HG02938 (cell line): ENCODE measurements at regions not wholly inside any gene's neighbourhood (a gene's known extent, or its start where the extent isn't known, plus 50 kb on each side); places are given as distances from the start of the nearest gene placed in this dataset.
A peak's percentile ranks its signal among the peaks of the same experiment; 100 is the strongest.
"Not testable (repeated sequence)": the region's sequence is repeated elsewhere in the genome, so short reads cannot be mapped to it uniquely, and the experiment has no call there.

Experiments used
- ATAC-seq: cut with Tn5 transposase; IDR thresholded peaks from one replicate; pipeline ENCODE4 v1.9.1; 2021; ENCODE audit warnings: mild to moderate bottlenecking, moderate library complexity; ENCODE audit not compliant: unreplicated experiment

- ATAC-seq = no peak
These were observed 309.5 kb upstream of the PODXL start for GRCh38 chr7:131865911-131866310.

GRCh38 chr7:131861620-131862346, 305.4 kb upstream of the PODXL start:
- no peak for ATAC-seq

GRCh38 chr7:131859147-131859821, 302.9 kb upstream of the PODXL start:
- peak; percentile 70 for ATAC-seq

- no peak for ATAC-seq
These were observed 302.2 kb upstream of the PODXL start for GRCh38 chr7:131858611-131859010.

GRCh38 chr7:131849472-131849871, 293.0 kb upstream of the PODXL start:
- no peak for ATAC-seq

DNA sequence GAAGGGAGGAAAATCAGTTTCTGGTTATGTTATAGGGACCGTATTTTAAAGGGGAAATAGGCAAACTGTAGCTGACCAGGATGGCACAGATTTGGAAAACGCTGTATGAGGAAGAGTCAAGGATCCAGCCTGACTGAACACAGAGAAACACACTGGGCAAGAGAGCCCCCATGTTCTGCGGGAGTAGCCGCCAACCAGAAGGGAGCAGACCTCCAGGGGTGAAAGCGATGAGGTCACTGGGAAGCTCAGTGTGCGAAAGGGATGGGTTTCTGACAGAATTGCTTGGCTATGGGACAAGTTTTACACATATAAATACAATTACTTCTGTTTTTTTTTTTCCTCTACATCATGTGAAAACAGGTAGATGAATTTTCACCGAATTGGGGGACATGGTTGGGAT, 291.6 kb upstream of the PODXL start:
- no peak for ATAC-seq

DNA sequence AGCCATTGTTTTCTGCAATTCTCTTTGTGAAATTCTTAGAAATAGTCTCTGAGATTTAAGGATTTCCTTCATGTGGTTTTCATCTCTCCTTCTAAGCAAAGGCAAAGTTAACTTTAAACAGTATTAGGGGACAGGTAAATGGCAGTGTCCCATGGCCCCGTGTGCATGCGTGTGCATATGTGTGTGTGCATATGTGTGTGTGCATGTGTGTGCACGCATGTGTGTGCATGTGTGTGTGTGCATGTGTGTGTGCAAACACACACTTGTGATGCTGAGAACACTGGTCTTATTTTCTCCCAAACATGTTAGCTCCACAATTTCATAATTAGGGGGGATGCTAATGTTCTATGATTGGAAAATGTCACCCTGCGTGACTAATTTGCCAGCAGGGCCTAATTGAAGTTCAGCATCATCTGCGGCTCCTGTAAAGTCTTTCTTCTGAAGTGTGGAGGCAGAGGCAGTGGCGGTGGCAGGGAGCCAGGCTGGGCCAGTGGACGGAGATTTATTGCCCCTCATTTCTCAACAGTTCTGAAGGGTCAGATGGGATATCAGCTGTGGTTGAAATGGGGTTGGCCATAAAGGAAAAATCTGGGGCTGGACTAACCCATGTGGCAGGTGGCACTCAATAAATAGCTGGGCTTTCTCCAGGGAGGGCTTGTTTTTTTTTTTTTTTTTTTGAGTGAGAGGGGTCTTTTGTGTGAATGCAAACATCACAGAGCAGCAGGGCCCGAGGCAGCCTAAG, 289.3 kb upstream of the PODXL start:
- no peak for ATAC-seq

DNA sequence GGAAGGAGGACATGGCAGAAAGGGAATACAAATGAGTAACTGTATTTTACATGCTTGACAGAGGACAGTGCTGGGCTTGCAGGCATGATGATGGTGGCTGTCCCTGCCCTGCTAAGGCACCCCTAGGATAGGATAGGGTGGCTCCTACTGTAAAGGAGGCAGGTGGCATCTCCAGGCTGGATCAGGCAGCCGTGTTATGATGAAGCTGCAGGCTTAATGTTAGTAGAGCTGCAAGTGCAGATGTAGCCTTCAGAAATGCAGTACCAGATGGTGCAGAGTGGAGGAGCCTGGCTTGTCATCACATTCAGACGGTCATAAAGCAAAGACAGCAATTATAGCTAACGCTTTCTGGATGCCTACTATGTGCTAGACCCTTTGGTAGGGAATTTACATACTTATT, 287.9 kb upstream of the PODXL start:
- ATAC-seq = no peak

DNA sequence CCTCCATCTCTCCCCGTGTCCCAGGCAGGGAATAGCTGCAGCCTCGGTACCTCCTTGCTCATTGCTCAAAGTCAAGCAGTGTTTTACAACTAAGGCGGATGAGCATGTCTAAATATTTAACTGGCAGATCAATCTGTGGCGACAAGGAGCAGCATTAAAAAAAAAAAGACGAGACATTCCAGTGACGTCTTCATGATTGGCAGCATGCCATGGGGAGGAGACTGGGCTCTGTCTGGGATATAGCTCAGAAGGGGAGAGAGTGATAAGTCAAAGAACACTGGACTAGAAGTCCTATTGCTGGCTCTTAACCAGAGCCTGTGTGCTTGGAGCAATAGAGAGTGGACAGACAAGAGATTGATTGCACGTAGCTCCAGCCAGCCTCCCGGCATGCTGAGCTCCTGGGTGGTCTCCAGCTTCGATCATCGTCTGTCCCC, 287.5 kb upstream of the PODXL start:
- no peak for ATAC-seq

DNA sequence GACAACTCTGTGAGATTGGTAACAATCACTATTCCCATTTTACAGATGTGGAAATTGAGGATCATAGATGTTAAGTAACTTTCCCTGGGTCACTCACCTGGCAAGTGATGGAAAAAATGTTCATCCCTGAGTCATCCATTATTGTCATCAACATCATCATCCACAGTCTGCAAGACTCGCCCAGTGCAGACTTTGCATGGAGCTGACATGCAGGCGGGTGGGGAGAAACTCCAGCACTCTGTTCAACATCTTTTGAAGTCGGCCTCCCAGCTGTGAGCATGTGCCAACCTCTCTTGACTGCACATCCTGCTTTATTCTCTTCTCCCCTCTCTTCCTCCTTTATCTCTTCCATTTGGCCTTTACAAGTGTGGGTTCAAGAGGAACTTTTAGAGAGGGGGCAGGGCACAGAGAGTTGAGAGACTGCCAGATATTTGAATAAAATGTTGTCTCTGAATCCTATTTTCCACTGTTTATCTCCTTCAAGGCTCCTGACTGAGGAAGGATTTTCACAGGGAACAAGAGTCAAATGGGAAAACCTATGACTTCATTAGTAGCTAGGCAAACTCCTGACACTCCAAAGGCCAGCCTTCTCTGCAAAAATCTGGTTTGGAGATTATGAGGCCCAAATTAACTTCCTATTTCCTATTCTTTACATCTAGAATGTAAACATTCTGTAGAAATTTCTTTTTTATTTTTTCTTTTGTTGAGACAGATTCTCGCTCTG, 283.7 kb upstream of the PODXL start:
- no peak for ATAC-seq

- ATAC-seq = no peak
These were observed 280.3 kb upstream of the PODXL start for GRCh38 chr7:131836733-131837132.

DNA sequence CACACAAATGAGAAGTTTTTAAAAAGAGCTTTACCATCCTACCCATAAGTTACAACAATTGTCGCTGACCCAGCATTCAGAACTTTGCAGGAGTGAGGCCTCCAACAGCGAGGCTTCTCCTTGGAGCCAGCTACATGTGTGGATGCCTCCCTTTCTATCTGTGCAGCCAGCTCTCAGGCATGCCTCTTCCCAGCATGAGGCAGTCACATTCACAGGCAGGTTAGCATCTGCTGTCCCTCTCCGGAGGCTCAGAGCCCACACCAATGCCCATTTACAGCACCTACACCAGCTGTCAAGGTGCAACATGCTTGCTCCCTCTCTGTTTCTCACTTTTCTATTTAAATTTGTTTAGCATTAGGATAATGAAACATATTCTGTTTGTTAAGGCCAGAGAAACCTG, 278.7 kb upstream of the PODXL start:
- ATAC-seq = no peak

DNA sequence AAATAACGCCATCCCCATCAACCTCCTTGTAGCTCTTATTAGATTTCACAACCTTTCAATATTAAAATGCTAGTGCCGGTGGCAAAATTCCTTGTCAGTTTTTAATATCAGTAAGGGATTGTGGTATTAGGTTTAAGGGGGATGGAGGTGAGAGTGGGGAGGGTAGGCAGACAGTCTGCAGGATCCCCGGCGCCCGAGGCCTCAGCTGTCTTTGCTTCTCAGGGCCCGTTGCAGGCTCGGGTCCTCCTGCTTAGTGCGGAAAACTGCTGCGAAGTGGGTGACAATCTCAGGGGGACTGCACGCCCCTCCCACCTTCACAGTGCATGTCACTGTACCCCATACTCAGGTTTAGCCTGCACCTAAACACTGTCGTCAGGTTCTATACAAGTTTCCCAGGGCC, 274.3 kb upstream of the PODXL start:
- ATAC-seq = no peak

GRCh38 chr7:131829947-131830558, 273.6 kb upstream of the PODXL start:
- no peak for ATAC-seq

DNA sequence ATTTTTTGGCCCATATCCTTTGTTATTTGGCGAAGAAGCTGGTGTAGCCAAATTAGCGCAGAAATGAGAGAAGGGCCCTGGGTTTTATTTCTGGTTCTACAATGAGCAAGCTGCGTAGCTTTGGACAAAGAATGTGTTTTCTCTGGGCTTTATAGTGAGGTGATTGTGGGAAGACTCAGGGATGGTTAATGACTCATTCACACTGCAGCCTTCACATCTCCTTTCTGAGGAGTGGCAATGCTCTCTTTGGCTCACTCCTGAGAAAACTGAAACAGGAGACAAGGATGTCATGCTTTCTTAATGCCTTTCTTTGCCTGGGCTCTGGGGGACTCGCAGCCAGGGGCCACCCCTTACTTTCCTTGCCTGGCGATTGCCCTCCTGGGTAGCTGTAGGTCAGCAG, 271.0 kb upstream of the PODXL start:
- no peak for ATAC-seq

GRCh38 chr7:131826960-131827359, 270.5 kb upstream of the PODXL start:
- ATAC-seq = no peak

DNA sequence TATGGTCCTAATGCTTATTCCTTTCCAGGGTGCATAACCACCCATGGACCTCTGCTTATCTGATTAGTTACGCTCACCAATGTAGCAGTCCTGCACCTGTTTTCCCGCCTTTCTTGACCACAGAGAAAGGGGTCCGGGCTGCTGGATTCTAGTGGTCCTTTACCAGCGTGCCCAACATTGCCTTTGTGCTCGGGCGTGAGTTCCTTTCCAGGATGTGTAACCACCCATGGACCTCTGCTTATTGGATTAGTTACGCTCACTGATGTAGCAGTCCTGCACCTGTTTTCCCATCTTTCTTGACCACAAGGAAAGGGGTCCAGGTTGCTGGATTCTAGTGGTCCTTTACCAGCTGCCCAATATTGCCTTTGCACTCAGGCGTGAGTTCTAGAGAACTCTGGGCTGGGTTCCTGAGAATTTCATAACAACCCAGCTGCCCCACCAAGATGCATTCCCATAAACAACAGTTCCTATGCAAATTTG, 267.6 kb upstream of the PODXL start:
- not testable (repeated sequence) for ATAC-seq

GRCh38 chr7:131819891-131820290, 263.5 kb upstream of the PODXL start:
- no peak for ATAC-seq

DNA sequence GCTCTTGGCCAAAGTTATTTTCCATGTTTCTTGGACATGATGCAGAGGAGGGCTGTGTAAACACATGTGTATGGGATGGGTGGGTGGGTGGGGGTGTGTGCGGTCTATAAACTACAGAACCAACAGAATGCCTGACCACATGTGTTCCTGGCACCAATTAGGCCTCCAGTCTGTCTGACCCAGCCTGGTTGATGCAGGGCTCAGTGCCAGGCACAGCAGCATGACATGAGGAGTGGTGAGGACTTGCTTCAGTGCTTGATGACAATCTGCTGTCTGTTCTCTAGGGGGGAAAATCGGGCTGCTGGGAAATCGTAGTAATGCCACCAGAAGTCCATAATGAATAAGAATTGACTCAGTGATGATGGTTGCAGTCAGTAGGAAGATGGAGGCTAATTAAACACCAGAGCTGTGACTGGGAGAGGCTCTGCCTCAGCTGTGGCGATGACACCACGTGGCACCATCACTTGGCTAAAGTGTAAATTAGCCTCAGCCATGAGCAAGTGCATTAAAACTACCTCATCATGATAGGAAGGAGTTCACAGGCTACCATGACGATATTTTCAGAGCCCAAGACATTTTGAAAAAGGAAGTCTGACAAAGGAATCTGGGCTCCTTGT, 260.1 kb upstream of the PODXL start:
- ATAC-seq = no peak

DNA sequence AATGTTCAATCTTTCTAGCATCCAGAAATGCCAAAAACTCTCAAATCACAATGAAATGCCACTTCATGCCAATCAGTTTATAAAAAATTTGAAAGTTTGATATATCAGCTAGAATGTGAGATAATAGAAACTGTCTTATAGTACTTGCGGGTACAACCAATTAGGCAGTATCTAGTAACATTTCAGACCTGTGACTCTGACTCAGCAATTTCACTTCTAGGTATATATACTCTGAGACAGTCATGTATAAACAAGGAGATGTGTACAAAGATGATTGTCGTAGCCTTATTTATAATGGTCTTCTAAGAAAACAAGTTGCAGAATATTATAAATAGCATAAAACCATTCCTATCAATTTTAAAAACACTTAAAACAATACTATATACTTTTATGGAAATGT, 252.3 kb upstream of the PODXL start:
- ATAC-seq = no peak
